ENCODE measurements at regions not wholly inside any gene's neighbourhood (a gene's known extent, or its start where the extent isn't known, plus 50 kb on each side); places are given as distances from the start of the nearest gene placed in this dataset.

- TF ChIP-seq CTCF (conservative IDR thresholded peaks at IDR 0.05) (no peak), ZFX (IDR thresholded peaks at IDR 0.05) (no peak)
These were observed 497.4 kb downstream of the SIPA1L2 start for GRCh38 chr1:232132572-232132971.

Data from C4-2B (cell line).